ENCODE measurements at regions not wholly inside any gene's neighbourhood (a gene's known extent, or its start where the extent isn't known, plus 50 kb on each side); places are given as distances from the start of the nearest gene placed in this dataset.

GRCh38 chr6:106901062-106901461, 73.5 kb downstream of the CD24 start:
- Histone ChIP-seq H3K27me3 (no peaks in the 10 kb centered on the region), H3K27ac (no peak overlapping the region), H3K4me3 (no peak overlapping the region), H3K9me3 (peaks cover 0 to 2% (median 0%) of the 10 kb centered on the region in 4 donors), H3K4me1 (no peaks in the 10 kb centered on the region), H3K36me3 (no peaks in the 10 kb centered on the region)
- no peak for DNase-seq
- TF ChIP-seq POLR2A (IDR thresholded peaks at IDR 0.05) (no peak), CTCF (IDR thresholded peaks at IDR 0.05) (no peak)

- no peak overlapping the region for H3K27ac ChIP-seq
- no peaks in the 10 kb centered on the region for H3K27me3 ChIP-seq
- no peaks in the 10 kb centered on the region for H3K4me1 ChIP-seq
- no peak for DNase-seq
- H3K9me3 ChIP-seq, result peaks cover 0 to 2% (median 0%) of the 10 kb centered on the region in 4 donors
- H3K36me3 ChIP-seq, result no peaks in the 10 kb centered on the region
- no peak overlapping the region for H3K4me3 ChIP-seq
- no peak for TF ChIP-seq POLR2A (IDR thresholded peaks at IDR 0.05)
- TF ChIP-seq CTCF (IDR thresholded peaks at IDR 0.05), result no peak
Measured at GRCh38 chr6:106899697-106900096, 74.8 kb downstream of the CD24 start.

- TF ChIP-seq POLR2A (IDR thresholded peaks at IDR 0.05) (no peak), CTCF (IDR thresholded peaks at IDR 0.05) (no peak)
- no peak overlapping the region for H3K27ac ChIP-seq
Measured at GRCh38 chr6:106897580-106897979, 76.9 kb downstream of the CD24 start.

GRCh38 chr6:106895703-106896040, 78.9 kb downstream of the CD24 start:
- H3K27ac ChIP-seq, result no peak overlapping the region
- H3K4me1 ChIP-seq, result no peaks in the 10 kb centered on the region
- H3K36me3 ChIP-seq, result no peaks in the 10 kb centered on the region
- DNase-seq, result no peak
- no peaks in the 10 kb centered on the region for H3K9me3 ChIP-seq
- no peak overlapping the region for H3K4me3 ChIP-seq
- H3K27me3 ChIP-seq, result no peaks in the 10 kb centered on the region
- no peak for TF ChIP-seq POLR2A (IDR thresholded peaks at IDR 0.05)

More at GRCh38 chr6:106897580-106897979, 76.9 kb downstream of the CD24 start:
- peaks cover 0 to 2% (median 0%) of the 10 kb centered on the region in 4 donors for H3K9me3 ChIP-seq
- H3K27me3 ChIP-seq, result no peaks in the 10 kb centered on the region
- DNase-seq, result no peak
- H3K4me3 ChIP-seq, result no peak overlapping the region
- H3K4me1 ChIP-seq, result no peaks in the 10 kb centered on the region
- no peaks in the 10 kb centered on the region for H3K36me3 ChIP-seq

- DNase-seq, result no peak
- no peaks in the 10 kb centered on the region for H3K36me3 ChIP-seq
- no peak for TF ChIP-seq CTCF (IDR thresholded peaks at IDR 0.05)
- no peak for TF ChIP-seq POLR2A (IDR thresholded peaks at IDR 0.05)
- H3K9me3 ChIP-seq, result no peaks in the 10 kb centered on the region
- H3K27ac ChIP-seq, result no peak overlapping the region
- H3K4me3 ChIP-seq, result no peak overlapping the region
- no peaks in the 10 kb centered on the region for H3K27me3 ChIP-seq
- no peaks in the 10 kb centered on the region for H3K4me1 ChIP-seq
Measured at GRCh38 chr6:106894978-106895702, 79.4 kb downstream of the CD24 start.

GRCh38 chr6:106892186-106892585, 82.3 kb downstream of the CD24 start:
- H3K27me3 ChIP-seq, result no peaks in the 10 kb centered on the region

More at GRCh38 chr6:106892186-106892585, 82.3 kb downstream of the CD24 start:
- no peaks in the 10 kb centered on the region for H3K9me3 ChIP-seq
- H3K36me3 ChIP-seq, result no peaks in the 10 kb centered on the region
- TF ChIP-seq CTCF (IDR thresholded peaks at IDR 0.05) (no peak), POLR2A (IDR thresholded peaks at IDR 0.05) (no peak)
- no peak for DNase-seq
- no peak overlapping the region for H3K4me3 ChIP-seq
- no peaks in the 10 kb centered on the region for H3K4me1 ChIP-seq
- H3K27ac ChIP-seq, result no peak overlapping the region

All from Peyer's patch (tissue), 4 donors.